HL-60 (cell line): ENCODE measurements at regions not wholly inside any gene's neighbourhood (a gene's known extent, or its start where the extent isn't known, plus 50 kb on each side); places are given as distances from the start of the nearest gene placed in this dataset.

Experiments used
- DNase-seq, 2 experiments: peaks; one replicate each; pipeline ENCODE4 v3.0.0-alpha.2; 2010 to 2020; ENCODE audit warnings: low read depth in 1 of 2, low spot score in 1 of 2
- H3K27ac ChIP-seq: fragments of 250-450 bp; sonication (Bioruptor Pico); replicated peaks from 2 replicates; pipeline ENCODE4 v1.5.1; 2020; ENCODE audit warnings: mild to moderate bottlenecking, moderate library complexity
- H3K27me3 ChIP-seq: fragments of 250-450 bp; sonication (Bioruptor Pico); 2 replicates; pipeline ENCODE4 v1.5.1; 2021; ENCODE audit warnings: mild to moderate bottlenecking, moderate library complexity; ENCODE audit not compliant: insufficient read depth, poor library complexity, severe bottlenecking
- H3K4me3 ChIP-seq: replicated peaks from 2 replicates; pipeline ENCODE4 v1.5.1; 2011; ENCODE audit warnings: mild to moderate bottlenecking, control low read depth, low read length; ENCODE audit not compliant: insufficient read depth
- CTCF ChIP-seq: IDR thresholded peaks from one replicate; pipeline ENCODE4 v1.5.1; 2011; ENCODE audit warnings: low read length, control low read depth, inconsistent platforms; ENCODE audit not compliant: insufficient read depth
- GABPA ChIP-seq: IDR thresholded peaks from 2 replicates; pipeline ENCODE4 v1.6.1; 2012; ENCODE audit warnings: low read depth
- POLR2AphosphoS5 ChIP-seq: IDR thresholded peaks from 2 replicates; pipeline ENCODE4 v1.6.1; 2012; ENCODE audit warnings: low read depth
- REST ChIP-seq: IDR thresholded peaks from 2 replicates; pipeline ENCODE4 v1.6.1; 2012; ENCODE audit warnings: low read depth; ENCODE audit not compliant: insufficient replicate concordance
- SPI1 ChIP-seq: IDR thresholded peaks from 2 replicates; pipeline ENCODE4 v1.6.1; 2012; ENCODE audit warnings: low read depth, mild to moderate bottlenecking, borderline replicate concordance

GRCh38 chr5:74963407-74963806, 89.0 kb downstream of the GCNT4 start:
- no peaks in the 10 kb centered on the region for H3K27me3 ChIP-seq
- no peak for DNase-seq
- no peak overlapping the region for H3K4me3 ChIP-seq
- H3K27ac ChIP-seq: no peak overlapping the region
- TF ChIP-seq POLR2AphosphoS5 (no peak), REST (no peak), GABPA (no peak), CTCF (no peak)

GRCh38 chr5:74957906-74958305, 91.7 kb upstream of the FAM169A start:
- DNase-seq: no peak
- no peak overlapping the region for H3K4me3 ChIP-seq
- TF ChIP-seq REST (no peak), POLR2AphosphoS5 (no peak), GABPA (no peak), SPI1 (no peak)
- no peak overlapping the region for H3K27ac ChIP-seq
- H3K27me3 ChIP-seq: no peaks in the 10 kb centered on the region

GRCh38 chr5:74957029-74957784, 91.0 kb upstream of the FAM169A start:
- no peak for DNase-seq
- TF ChIP-seq SPI1: no peak
- no peak for TF ChIP-seq GABPA
- no peak for TF ChIP-seq POLR2AphosphoS5
- no peak for TF ChIP-seq REST
- no peak for TF ChIP-seq CTCF
- Histone ChIP-seq H3K4me3 (no peak overlapping the region), H3K27me3 (no peaks in the 10 kb centered on the region), H3K27ac (no peak overlapping the region)

- H3K27ac ChIP-seq: no peak overlapping the region
- TF ChIP-seq REST (no peak), GABPA (no peak), CTCF (no peak), SPI1 (no peak), POLR2AphosphoS5 (no peak)
- no peak for DNase-seq
- no peaks in the 10 kb centered on the region for H3K27me3 ChIP-seq
- H3K4me3 ChIP-seq: no peak overlapping the region
Measured at GRCh38 chr5:74956278-74956677, 90.1 kb upstream of the FAM169A start.
